ENCODE measurements at regions not wholly inside any gene's neighbourhood (a gene's known extent, or its start where the extent isn't known, plus 50 kb on each side); places are given as distances from the start of the nearest gene placed in this dataset.

DNA sequence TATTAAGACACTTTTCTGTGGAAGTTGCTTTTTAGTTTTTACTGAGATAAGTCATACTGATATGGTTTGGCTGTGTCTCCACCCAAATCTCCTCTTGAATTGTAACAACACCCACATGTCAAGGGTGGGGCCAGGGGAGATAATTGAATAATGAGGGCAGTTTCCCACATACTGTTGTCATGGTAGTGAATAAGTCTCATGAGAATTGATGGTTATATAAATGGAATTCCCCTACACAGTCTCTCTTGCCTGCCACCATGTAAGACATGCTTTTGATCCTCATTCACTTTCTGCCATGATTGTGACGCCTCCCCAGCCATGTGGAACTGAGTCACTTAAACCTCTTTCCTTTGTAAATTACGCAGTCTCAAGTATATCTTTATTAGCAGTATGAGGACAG lies 1340.4 kb downstream of the SLITRK5 start:
- TF ChIP-seq, protein P1, sequence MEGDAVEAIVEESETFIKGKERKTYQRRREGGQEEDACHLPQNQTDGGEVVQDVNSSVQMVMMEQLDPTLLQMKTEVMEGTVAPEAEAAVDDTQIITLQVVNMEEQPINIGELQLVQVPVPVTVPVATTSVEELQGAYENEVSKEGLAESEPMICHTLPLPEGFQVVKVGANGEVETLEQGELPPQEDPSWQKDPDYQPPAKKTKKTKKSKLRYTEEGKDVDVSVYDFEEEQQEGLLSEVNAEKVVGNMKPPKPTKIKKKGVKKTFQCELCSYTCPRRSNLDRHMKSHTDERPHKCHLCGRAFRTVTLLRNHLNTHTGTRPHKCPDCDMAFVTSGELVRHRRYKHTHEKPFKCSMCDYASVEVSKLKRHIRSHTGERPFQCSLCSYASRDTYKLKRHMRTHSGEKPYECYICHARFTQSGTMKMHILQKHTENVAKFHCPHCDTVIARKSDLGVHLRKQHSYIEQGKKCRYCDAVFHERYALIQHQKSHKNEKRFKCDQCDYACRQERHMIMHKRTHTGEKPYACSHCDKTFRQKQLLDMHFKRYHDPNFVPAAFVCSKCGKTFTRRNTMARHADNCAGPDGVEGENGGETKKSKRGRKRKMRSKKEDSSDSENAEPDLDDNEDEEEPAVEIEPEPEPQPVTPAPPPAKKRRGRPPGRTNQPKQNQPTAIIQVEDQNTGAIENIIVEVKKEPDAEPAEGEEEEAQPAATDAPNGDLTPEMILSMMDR (IDR thresholded peaks at IDR 0.05): no peak
- no peak for TF ChIP-seq POLR2A (IDR thresholded peaks at IDR 0.05)
- intact Hi-C loops (cut with DNase I): no loop called here

DNA sequence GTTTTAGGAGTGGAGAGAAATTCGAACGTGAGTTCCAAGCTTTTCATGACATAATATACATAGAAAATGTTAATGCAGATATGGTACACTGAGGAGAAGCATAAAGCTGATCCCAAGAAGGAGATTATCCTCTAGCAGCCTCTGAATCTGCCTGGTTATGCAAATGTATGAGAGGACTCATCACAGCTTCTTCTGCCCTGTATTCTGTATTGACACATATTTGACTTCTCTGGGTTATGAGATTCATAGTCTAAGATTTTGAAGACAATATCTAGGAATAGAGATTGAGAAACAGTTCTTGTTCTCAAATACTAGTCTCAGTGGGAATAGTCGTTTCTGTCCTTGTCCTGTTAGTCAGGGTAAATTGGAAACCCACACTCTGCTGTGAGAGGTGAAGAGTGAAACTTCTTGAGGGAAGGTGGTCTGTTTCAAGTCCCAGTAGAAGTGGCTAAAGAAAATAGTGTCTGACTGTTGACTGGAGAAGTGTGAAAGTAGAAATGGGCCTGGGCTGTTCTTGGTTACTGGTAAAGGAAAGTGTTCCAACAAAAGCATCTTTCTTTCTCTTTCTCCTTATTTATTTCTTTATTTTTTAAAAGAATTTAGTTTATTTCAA lies 1356.6 kb downstream of the SLITRK5 start:
- H3K4me1 ChIP-seq: no peaks in the 10 kb centered on the region
- intact Hi-C loops (cut with DNase I): no loop called here
- no peaks in the 10 kb centered on the region for H3K9me3 ChIP-seq
- WGBS, 2 donors: 79 to 81% methylated on average over 3 of the region's 3 CpGs
- no peaks in the 10 kb centered on the region for H3K36me3 ChIP-seq
- no peak overlapping the region for H3K27ac ChIP-seq
- TF ChIP-seq POLR2A (IDR thresholded peaks at IDR 0.05): no peak
- TF ChIP-seq, protein P1 (IDR thresholded peaks at IDR 0.05): no peak
- H3K27me3 ChIP-seq: no peaks in the 10 kb centered on the region
- no peak overlapping the region for H3K4me3 ChIP-seq (replicated peaks in 1 of 3)
- DNase-seq: no peak

More for the DNA sequence above, 1340.4 kb downstream of the SLITRK5 start:
- no peaks in the 10 kb centered on the region for H3K4me1 ChIP-seq
- no peak overlapping the region for H3K27ac ChIP-seq
- no peaks in the 10 kb centered on the region for H3K27me3 ChIP-seq
- no peak for DNase-seq
- WGBS, 2 donors: 64% methylated on average over 2 of the region's 2 CpGs
- H3K36me3 ChIP-seq: no peaks in the 10 kb centered on the region
- no peaks in the 10 kb centered on the region for H3K9me3 ChIP-seq
- H3K4me3 ChIP-seq (replicated peaks in 1 of 3): no peak overlapping the region

DNA sequence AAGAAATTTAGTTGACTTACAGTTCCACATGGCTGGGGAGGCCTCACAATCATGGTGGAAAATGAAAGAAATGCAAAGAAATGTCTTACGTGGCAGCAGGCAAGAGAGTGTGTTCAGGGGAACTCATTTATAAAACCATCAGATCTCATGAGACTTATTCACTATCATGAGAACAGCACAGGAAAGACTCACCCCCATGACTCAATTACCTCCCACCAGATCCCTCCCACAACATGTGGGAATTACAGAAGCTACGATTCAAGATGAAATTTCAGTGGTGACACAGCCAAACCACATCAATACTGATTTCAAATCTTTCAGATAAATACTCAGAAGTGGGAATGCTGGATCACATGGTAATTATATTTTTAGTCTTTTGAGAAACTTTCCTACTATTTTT lies 1357.9 kb downstream of the SLITRK5 start:
- Histone ChIP-seq H3K36me3 (no peaks in the 10 kb centered on the region), H3K4me1 (no peaks in the 10 kb centered on the region), H3K27me3 (no peaks in the 10 kb centered on the region), H3K9me3 (no peaks in the 10 kb centered on the region), H3K4me3 (replicated peaks in 1 of 3) (no peak overlapping the region), H3K27ac (no peak overlapping the region)
- DNase-seq: no peak
- TF ChIP-seq POLR2A (IDR thresholded peaks at IDR 0.05): no peak
- TF ChIP-seq, protein P1 (IDR thresholded peaks at IDR 0.05): no peak
- WGBS, 2 donors: 75 to 82% methylated on average over 2 of the region's 2 CpGs
- intact Hi-C loops (cut with DNase I): no loop called here

DNA sequence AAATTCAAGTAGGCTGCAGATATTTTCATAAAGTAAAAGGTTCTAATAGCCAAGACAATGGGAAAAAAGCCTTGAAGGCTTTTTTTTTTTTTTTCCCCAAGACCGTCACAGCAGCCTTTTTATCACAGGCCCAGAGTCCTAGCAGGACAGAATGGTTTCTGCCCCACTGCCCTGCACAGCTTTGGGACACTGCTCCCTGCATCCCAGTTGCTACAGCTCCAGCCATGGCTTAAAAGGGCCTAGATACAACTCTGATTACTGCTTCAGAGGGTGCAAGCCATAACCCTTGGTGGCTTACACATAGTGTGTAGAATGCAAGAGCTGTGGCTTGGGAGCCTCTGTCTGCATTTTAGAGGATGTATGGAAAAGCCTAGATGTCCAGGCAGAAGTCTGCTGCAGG lies 1362.8 kb downstream of the SLITRK5 start:
- intact Hi-C loops (cut with DNase I): no loop called here
- H3K4me1 ChIP-seq: no peaks in the 10 kb centered on the region
- no peak overlapping the region for H3K4me3 ChIP-seq (replicated peaks in 1 of 3)
- DNase-seq: no peak
- no peak overlapping the region for H3K27ac ChIP-seq
- TF ChIP-seq, protein P1 (IDR thresholded peaks at IDR 0.05): no peak
- TF ChIP-seq POLR2A (IDR thresholded peaks at IDR 0.05): no peak
- no peaks in the 10 kb centered on the region for H3K36me3 ChIP-seq
- no peaks in the 10 kb centered on the region for H3K27me3 ChIP-seq
- H3K9me3 ChIP-seq: no peaks in the 10 kb centered on the region
- WGBS, 2 donors: 76 to 95% methylated on average over 1 of the region's 1 CpG

DNA sequence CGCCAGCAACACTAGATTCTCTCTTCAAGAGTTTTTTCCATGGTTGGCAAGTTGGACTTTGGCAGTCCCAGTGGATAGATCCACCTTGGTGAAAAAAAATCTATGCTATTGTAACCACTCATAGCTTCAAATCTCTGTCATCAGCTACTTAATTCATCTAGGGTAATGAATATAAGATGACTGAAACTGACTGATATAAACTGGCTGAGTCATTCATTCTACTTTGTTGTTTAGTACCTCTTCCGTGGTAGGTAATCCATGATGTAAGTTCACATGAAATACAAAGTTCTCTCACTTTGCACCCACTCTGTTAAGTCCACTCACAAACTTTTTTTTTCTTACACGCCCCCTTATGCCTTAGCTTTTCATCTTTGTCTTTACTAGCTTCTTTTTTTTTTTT lies 1381.5 kb downstream of the SLITRK5 start:
- 79 to 87% methylated on average over 3 of the region's 3 CpGs for WGBS, 2 donors
- DNase-seq: no peak
- H3K27me3 ChIP-seq: no peaks in the 10 kb centered on the region
- TF ChIP-seq POLR2A (IDR thresholded peaks at IDR 0.05): no peak
- TF ChIP-seq, protein P1 (IDR thresholded peaks at IDR 0.05): no peak
- H3K4me3 ChIP-seq (replicated peaks in 1 of 3): no peak overlapping the region
- H3K36me3 ChIP-seq: no peaks in the 10 kb centered on the region
- no peak overlapping the region for H3K27ac ChIP-seq
- intact Hi-C loops (cut with DNase I): no loop called here
- no peaks in the 10 kb centered on the region for H3K4me1 ChIP-seq
- no peaks in the 10 kb centered on the region for H3K9me3 ChIP-seq

Measured in thyroid gland (tissue), 4 donors.